ENCODE measurements at regions not wholly inside any gene's neighbourhood (a gene's known extent, or its start where the extent isn't known, plus 50 kb on each side); places are given as distances from the start of the nearest gene placed in this dataset.

- ATAC-seq (no peak), DNase-seq (no peak)
- Histone ChIP-seq H3K9me3 (no peaks in the 10 kb centered on the region), H3K4me3 (no peak overlapping the region), H3K27ac (no peak overlapping the region), H3K27me3 (peaks cover 33% of the 10 kb centered on the region), H3K36me3 (no peaks in the 10 kb centered on the region), H3K4me1 (no peaks in the 10 kb centered on the region)
- TF ChIP-seq CTCF (IDR thresholded peaks at IDR 0.05) = no peak
- intact Hi-C loops (cut with DNase I) = no loop called here
Measured at GRCh38 chr5:175805256-175806011, 65.9 kb upstream of the CPLX2 start.

DNA sequence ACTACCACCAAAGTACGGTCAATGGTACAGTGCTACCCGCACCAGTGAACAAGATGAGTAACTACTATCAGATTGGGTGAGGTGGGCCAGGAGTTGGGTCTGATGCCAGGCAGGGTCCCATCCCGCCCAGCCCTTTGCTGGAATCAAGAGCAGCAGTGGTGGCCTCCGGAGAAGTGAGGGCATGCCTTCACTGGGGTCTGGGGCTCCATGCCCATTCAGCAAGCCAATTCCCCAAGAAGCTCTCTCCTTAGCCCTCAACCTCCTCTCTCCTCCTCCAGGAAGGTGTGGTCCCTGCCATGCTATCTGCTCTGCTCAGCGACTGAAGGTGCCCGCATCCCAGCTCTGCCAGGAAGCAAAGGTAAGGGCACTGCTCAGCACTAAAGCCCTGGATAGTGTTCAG, 62.7 kb upstream of the CPLX2 start:
- peaks cover 5% of the 10 kb centered on the region for H3K27me3 ChIP-seq
- intact Hi-C loops (cut with DNase I) = no loop called here
- H3K9me3 ChIP-seq = no peaks in the 10 kb centered on the region
- DNase-seq (no peak), ATAC-seq (no peak)
- H3K4me3 ChIP-seq = no peak overlapping the region
- no peak overlapping the region for H3K27ac ChIP-seq
- H3K36me3 ChIP-seq = no peaks in the 10 kb centered on the region
- TF ChIP-seq CTCF (IDR thresholded peaks at IDR 0.05) = no peak
- no peaks in the 10 kb centered on the region for H3K4me1 ChIP-seq

GRCh38 chr5:175809531-175810121, 61.8 kb upstream of the CPLX2 start:
- no peaks in the 10 kb centered on the region for H3K36me3 ChIP-seq
- no peak for TF ChIP-seq CTCF (IDR thresholded peaks at IDR 0.05)
- no peaks in the 10 kb centered on the region for H3K9me3 ChIP-seq
- H3K27ac ChIP-seq = no peak overlapping the region
- no peak overlapping the region for H3K4me3 ChIP-seq
- ATAC-seq (no peak), DNase-seq (no peak)
- no peaks in the 10 kb centered on the region for H3K4me1 ChIP-seq
- H3K27me3 ChIP-seq = peaks cover 5% of the 10 kb centered on the region
- intact Hi-C loops (cut with DNase I) = no loop called here

DNA sequence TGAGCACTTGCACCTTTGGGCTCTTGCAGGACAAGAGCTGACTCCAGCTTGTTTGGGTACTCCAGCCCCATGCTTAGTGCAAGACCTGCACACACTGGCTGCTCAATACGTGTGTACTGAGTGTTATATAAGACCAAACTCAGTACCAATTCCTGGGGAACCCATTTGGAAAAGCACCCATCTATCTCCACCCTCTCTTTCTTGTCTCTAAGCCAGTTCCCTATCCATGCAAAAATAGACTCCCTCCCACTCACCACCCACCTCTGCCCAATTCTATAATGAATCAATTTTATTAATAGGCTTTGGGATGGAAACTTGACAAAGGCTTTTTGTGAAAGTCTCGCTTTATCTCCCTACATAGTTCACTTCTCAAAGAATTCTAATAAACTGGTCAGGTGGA, 60.9 kb upstream of the CPLX2 start:
- DNase-seq (no peak), ATAC-seq (no peak)
- H3K4me3 ChIP-seq = no peak overlapping the region
- no peak overlapping the region for H3K27ac ChIP-seq
- H3K9me3 ChIP-seq = no peaks in the 10 kb centered on the region
- H3K27me3 ChIP-seq = no peaks in the 10 kb centered on the region
- no peaks in the 10 kb centered on the region for H3K4me1 ChIP-seq
- intact Hi-C loops (cut with DNase I) = no loop called here
- H3K36me3 ChIP-seq = no peaks in the 10 kb centered on the region
- no peak for TF ChIP-seq CTCF (IDR thresholded peaks at IDR 0.05)

- no peak overlapping the region for H3K27ac ChIP-seq
- DNase-seq = no peak
- no peak for ATAC-seq
- H3K4me3 ChIP-seq = no peak overlapping the region
- intact Hi-C loops (cut with DNase I) = no loop called here
- no peaks in the 10 kb centered on the region for H3K4me1 ChIP-seq
- no peaks in the 10 kb centered on the region for H3K27me3 ChIP-seq
- no peaks in the 10 kb centered on the region for H3K9me3 ChIP-seq
- no peak for TF ChIP-seq CTCF (IDR thresholded peaks at IDR 0.05)
- H3K36me3 ChIP-seq = no peaks in the 10 kb centered on the region
Measured at GRCh38 chr5:175811589-175811988, 59.8 kb upstream of the CPLX2 start.
